Pancreas (tissue), 10 donors: ENCODE measurements at regions not wholly inside any gene's neighbourhood (a gene's known extent, or its start where the extent isn't known, plus 50 kb on each side); places are given as distances from the start of the nearest gene placed in this dataset.

Experiments
- ATAC-seq, 4 donors: fragments of 200-7000 bp; cut with Tn5 transposase; one replicate each; pipeline versions ENCODE4 v1.8.0 to v1.9.1; 2020; ENCODE audit warnings: mild to moderate bottlenecking in 4 of 4, moderate library complexity in 4 of 4
- DNase-seq, 6 donors: peaks; one replicate each; pipeline ENCODE4 v3.0.0-alpha.2; 2020
- FAIRE-seq: peaks from 2 replicates; lab custom pipeline; 2012; peaks lifted over from hg19 to GRCh38; lab: Jason Lieb, UNC
- H3K27ac ChIP-seq, 4 donors: fragments of 200-600 bp; sonication (generic); 1 replicate in 3 of 4; 2 replicates in 1 of 4; pipeline versions ENCODE4 v1.5.0 to v1.8.0; 2020
- H3K27me3 ChIP-seq, 4 donors: fragments of 200-600 bp; one replicate each; pipeline ENCODE4 v1.8.0; 2021
- H3K36me3 ChIP-seq, 3 donors: fragments of 200-600 bp; sonication (generic) in 1 of 3; one replicate each; pipeline versions ENCODE4 v1.5.0 to v1.8.0; 2020 to 2021
- H3K4me1 ChIP-seq, 3 donors: fragments of 200-600 bp; one replicate each; pipeline ENCODE4 v1.8.0; 2021
- H3K4me3 ChIP-seq, 4 donors: fragments of 200-600 bp; sonication (generic) in 2 of 4; one replicate each; pipeline versions ENCODE4 v1.5.0 to v1.8.0; 2020 to 2021
- H3K9me3 ChIP-seq, 4 donors: fragments of 200-600 bp; one replicate each; pipeline ENCODE4 v1.8.0; 2021
- WGBS, 2 donors: extraction: QIAGEN DNeasy Blood & Tissue Kit; methylation state at CpG; one replicate each; pipeline ENCODE4 v1.1.7; 2013; 5-methylcytosine and 5-hydroxymethylcytosine counted together
- intact Hi-C, 3 donors: fragments of 100-400 bp; cut with DNase I; formaldehyde crosslinking; loops; one replicate each; pipeline versions ENCODE4 v1.11.1 to v1.14.2; 2022
- TF ChIP-seq, protein P1 (sequence below), 4 donors: fragments of 200-600 bp; sonication (generic) in 3 of 4; IDR thresholded peaks; one replicate each; pipeline versions ENCODE4 v1.5.0 to v1.8.0; 2021; ENCODE audit warnings: antibody characterized with exemption in 4 of 4
- donor health status: healthy with polysubstance abuse.
- donor health status: DM: no; HTN: no; CAD: no; lungs with moderate emphysema.
- donor health status: DM: no; HTN: no; CAD: no.
- donor health status: control.
- donor health status: control.
- donor health status: Bipolar disorder and iron deficiency.
- donor health status: DM: yes; HTN: yes; CAD: no.
- donor health status: DM: no; HTN: no; CAD: no.
- donor health status: DM: no; HTN: no; CAD: no.
- donor health status: DM: yes; HTN: yes; CAD: no.

DNA sequence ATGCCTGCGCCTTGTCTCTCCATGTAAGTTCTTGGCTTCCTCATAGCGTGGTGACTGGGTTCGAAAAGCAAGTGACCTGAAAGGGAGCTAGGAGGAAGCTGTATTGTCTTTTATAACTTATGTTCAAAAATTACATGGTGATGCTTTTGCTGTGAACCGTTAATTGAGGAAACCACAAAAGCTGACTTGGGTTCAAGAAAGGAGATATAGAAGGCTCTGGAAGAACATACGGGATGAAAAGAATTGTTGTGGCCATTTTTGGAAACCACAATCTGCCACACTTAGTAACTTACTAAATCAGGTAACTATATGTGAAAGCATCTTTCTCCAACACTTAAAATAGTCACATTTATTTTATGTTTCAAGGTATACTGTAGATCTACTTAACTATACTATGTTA is 177.0 kb upstream of the RBMS1 start:
- Histone ChIP-seq H3K4me1 (peaks cover 0 to 4% (median 0%) of the 10 kb centered on the region in 3 donors), H3K36me3 (no peaks in the 10 kb centered on the region), H3K9me3 (no peaks in the 10 kb centered on the region), H3K27ac (no peak overlapping the region), H3K4me3 (no peak overlapping the region), H3K27me3 (no peaks in the 10 kb centered on the region)
- 80 to 86% methylated on average over 5 of the region's 5 CpGs for WGBS, 2 donors
- intact Hi-C loops: no loop called here
- TF ChIP-seq, protein P1, sequence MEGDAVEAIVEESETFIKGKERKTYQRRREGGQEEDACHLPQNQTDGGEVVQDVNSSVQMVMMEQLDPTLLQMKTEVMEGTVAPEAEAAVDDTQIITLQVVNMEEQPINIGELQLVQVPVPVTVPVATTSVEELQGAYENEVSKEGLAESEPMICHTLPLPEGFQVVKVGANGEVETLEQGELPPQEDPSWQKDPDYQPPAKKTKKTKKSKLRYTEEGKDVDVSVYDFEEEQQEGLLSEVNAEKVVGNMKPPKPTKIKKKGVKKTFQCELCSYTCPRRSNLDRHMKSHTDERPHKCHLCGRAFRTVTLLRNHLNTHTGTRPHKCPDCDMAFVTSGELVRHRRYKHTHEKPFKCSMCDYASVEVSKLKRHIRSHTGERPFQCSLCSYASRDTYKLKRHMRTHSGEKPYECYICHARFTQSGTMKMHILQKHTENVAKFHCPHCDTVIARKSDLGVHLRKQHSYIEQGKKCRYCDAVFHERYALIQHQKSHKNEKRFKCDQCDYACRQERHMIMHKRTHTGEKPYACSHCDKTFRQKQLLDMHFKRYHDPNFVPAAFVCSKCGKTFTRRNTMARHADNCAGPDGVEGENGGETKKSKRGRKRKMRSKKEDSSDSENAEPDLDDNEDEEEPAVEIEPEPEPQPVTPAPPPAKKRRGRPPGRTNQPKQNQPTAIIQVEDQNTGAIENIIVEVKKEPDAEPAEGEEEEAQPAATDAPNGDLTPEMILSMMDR (IDR thresholded peaks at IDR 0.05): no peak
- ATAC-seq (no peak), FAIRE-seq (no peak), DNase-seq (no peak)

DNA sequence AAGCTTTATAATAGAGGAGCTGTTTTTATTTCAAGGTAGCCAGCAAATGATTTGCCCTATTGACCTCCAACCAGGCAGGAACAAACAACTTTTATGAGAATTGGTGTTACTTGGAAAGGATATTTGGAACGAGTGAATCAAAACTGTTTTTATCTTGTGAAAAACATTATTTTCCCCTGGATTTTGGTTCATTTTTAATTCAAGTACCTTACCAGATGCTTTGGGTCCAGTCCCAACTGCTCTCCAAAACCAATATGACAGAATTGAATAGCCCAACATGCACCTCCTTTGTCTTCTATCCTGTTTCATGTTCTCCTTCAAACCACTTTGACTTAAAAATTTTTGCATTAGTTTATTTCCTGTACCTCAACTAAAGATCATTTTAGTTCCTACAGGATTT is 178.6 kb upstream of the RBMS1 start:
- TF ChIP-seq, protein P1 (IDR thresholded peaks at IDR 0.05): no peak
- WGBS, 2 donors: 52 to 62% methylated on average over 1 of the region's 1 CpG
- no peak for FAIRE-seq

DNA sequence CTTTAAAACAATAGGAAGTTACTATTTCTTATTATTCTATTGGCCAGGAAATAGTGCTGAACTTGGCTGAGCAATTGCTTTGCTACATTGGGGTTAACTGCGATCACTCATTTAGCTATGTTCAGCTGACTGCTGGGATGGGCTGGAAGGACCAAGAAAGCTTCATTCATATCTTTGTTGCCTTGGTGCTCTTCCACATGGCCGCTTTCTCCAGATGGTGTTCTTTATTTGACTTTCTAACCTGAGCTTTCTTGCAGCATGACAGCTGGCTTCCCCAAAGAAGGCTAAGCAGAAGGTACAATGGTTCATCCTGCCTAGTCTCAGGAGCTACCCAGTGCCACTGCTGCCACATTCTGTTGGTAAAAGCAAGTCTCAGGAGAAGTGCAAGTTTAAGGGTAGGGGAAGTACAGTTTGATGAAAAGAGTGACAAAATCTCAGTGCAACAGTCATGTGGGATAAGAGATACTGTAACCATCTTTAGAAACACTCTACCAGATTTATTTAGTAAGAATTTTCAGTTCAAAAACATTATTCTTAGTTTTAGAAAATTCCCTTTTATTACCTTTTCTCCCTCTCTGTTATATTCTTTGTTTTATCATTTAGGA is 180.6 kb upstream of the RBMS1 start:
- Histone ChIP-seq H3K4me3 (no peak overlapping the region), H3K9me3 (no peaks in the 10 kb centered on the region), H3K27me3 (no peaks in the 10 kb centered on the region), H3K27ac (no peak overlapping the region), H3K4me1 (no peaks in the 10 kb centered on the region), H3K36me3 (no peaks in the 10 kb centered on the region)
- 73 to 84% methylated on average over 2 of the region's 2 CpGs for WGBS, 2 donors
- DNase-seq (no peak), FAIRE-seq (no peak), ATAC-seq (no peak)
- TF ChIP-seq, protein P1 (IDR thresholded peaks at IDR 0.05): no peak
- intact Hi-C loops: no loop called here

More for the DNA sequence above, 178.6 kb upstream of the RBMS1 start:
- ATAC-seq (no peak), DNase-seq (no peak)
- Histone ChIP-seq H3K27me3 (no peaks in the 10 kb centered on the region), H3K4me1 (peaks cover 0 to under 1% (median 0%) of the 10 kb centered on the region in 3 donors), H3K9me3 (no peaks in the 10 kb centered on the region), H3K36me3 (no peaks in the 10 kb centered on the region), H3K4me3 (no peak overlapping the region), H3K27ac (no peak overlapping the region)
- intact Hi-C loops: no loop called here

DNA sequence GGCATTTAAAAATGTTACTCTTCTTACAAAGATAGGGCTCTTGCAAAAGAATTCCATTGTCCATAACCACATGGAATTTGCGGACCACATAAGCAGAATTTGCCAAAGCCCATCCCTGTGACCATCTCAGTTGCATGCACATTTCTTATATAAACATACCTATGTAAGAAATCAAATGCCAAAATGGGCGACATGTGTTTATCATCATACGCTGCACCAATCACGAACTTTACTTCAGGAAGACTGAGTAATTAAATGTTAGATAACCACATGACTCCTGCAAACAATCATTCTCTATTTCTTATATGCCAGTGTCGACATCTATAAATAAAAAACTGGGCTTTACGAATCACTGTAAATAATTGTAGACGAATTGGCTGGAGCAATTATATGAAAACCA is 186.1 kb upstream of the RBMS1 start:
- 76 to 86% methylated on average over 7 of the region's 7 CpGs for WGBS, 2 donors

DNA sequence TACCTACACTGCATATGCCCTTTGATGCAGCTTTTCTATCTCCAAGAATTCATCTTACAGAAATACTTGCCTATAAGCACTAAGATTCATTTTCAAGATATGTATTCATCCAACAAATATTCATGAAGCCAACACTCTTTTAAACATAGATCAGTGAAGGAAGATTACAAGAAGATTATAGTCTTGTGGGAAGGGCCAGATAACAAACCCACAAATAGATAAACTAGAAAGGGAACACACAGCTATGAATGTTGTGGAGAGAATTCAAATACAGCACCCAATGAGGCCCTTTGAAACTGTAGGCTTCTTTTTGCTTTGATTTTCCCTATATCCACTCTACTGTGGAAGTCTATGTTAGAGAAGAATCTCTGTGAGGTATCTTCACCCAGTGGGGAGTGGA is 186.7 kb upstream of the RBMS1 start:
- Histone ChIP-seq H3K27me3 (no peaks in the 10 kb centered on the region), H3K9me3 (no peaks in the 10 kb centered on the region), H3K36me3 (no peaks in the 10 kb centered on the region), H3K27ac (no peak overlapping the region), H3K4me3 (no peak overlapping the region), H3K4me1 (no peaks in the 10 kb centered on the region)
- FAIRE-seq (no peak), ATAC-seq (no peak), DNase-seq (no peak)
- TF ChIP-seq, protein P1 (IDR thresholded peaks at IDR 0.05): no peak
- intact Hi-C loops: no loop called here

More for the DNA sequence above, 186.1 kb upstream of the RBMS1 start:
- ATAC-seq (no peak), FAIRE-seq (no peak), DNase-seq (no peak)
- intact Hi-C loops: no loop called here
- Histone ChIP-seq H3K27ac (no peak overlapping the region), H3K4me1 (no peaks in the 10 kb centered on the region), H3K36me3 (no peaks in the 10 kb centered on the region), H3K4me3 (no peak overlapping the region), H3K9me3 (no peaks in the 10 kb centered on the region), H3K27me3 (no peaks in the 10 kb centered on the region)
- TF ChIP-seq, protein P1 (IDR thresholded peaks at IDR 0.05): no peak
